ENCODE measurements at regions not wholly inside any gene's neighbourhood (a gene's known extent, or its start where the extent isn't known, plus 50 kb on each side); places are given as distances from the start of the nearest gene placed in this dataset.
"Not testable (repeated sequence)": the region's sequence is repeated elsewhere in the genome, so short reads cannot be mapped to it uniquely, and the experiment has no call there.

- TF ChIP-seq CTCF, POLR2A (IDR thresholded peaks at IDR 0.05): not testable (repeated sequence)
Measured at GRCh38 chr10:47695149-47695548, 68.2 kb downstream of the SYT15B start.
